HEK293 (cell line): ENCODE measurements at regions not wholly inside any gene's neighbourhood (a gene's known extent, or its start where the extent isn't known, plus 50 kb on each side); places are given as distances from the start of the nearest gene placed in this dataset.
A peak's percentile ranks its signal among the peaks of the same experiment; 100 is the strongest.

ENCODE experiments used
- BCL11A ChIP-seq: fragments of 450-650 bp; formaldehyde crosslinking; IDR thresholded peaks from 2 replicates; pipeline ENCODE4 v1.5.1; 2016; ENCODE audit warnings: low read depth, missing biosample characterization, missing genetic modification characterization
- CTCF ChIP-seq: fragments of 450-650 bp; formaldehyde crosslinking; IDR thresholded peaks from 2 replicates; pipeline ENCODE4 v1.5.1; 2016; ENCODE audit warnings: missing biosample characterization, missing genetic modification characterization
- GLIS1 ChIP-seq: fragments of 450-650 bp; formaldehyde crosslinking; IDR thresholded peaks from 2 replicates; pipeline ENCODE4 v1.5.1; 2016; ENCODE audit warnings: missing biosample characterization, missing genetic modification characterization
- HOXD13 ChIP-seq: sonication (generic); formaldehyde crosslinking; IDR thresholded peaks from 2 replicates; pipeline ENCODE4 v1.8.0; 2022; ENCODE audit warnings: missing genetic modification reagents, borderline replicate concordance
- KLF8 ChIP-seq: fragments of 450-650 bp; formaldehyde crosslinking; IDR thresholded peaks from 2 replicates; pipeline ENCODE4 v1.5.1; 2016; ENCODE audit warnings: missing biosample characterization, missing genetic modification characterization
- SETDB1 ChIP-seq: IDR thresholded peaks from one replicate; pipeline ENCODE4 v1.6.1; 2017; ENCODE audit warnings: mild to moderate bottlenecking, low read length, moderate library complexity, mixed read lengths; ENCODE audit not compliant: insufficient read length
- SP2 ChIP-seq: fragments of 450-650 bp; formaldehyde crosslinking; IDR thresholded peaks from 2 replicates; pipeline ENCODE4 v1.5.1; 2016; ENCODE audit warnings: missing biosample characterization, missing genetic modification characterization
- WT1 ChIP-seq: fragments of 450-650 bp; formaldehyde crosslinking; IDR thresholded peaks from 2 replicates; pipeline ENCODE4 v1.5.1; 2016; ENCODE audit warnings: missing biosample characterization, missing genetic modification characterization
- ZBTB17 ChIP-seq: fragments of 450-650 bp; formaldehyde crosslinking; IDR thresholded peaks from 2 replicates; pipeline ENCODE4 v1.5.1; 2016; ENCODE audit warnings: missing biosample characterization, missing genetic modification characterization
- ZFHX2 ChIP-seq: fragments of 450-650 bp; formaldehyde crosslinking; conservative IDR thresholded peaks from 2 replicates; pipeline ENCODE4 v1.5.1; 2016; ENCODE audit warnings: missing biosample characterization, missing genetic modification characterization
- ZFP37 ChIP-seq: fragments of 450-650 bp; formaldehyde crosslinking; IDR thresholded peaks from 2 replicates; pipeline ENCODE4 v1.5.1; 2016; ENCODE audit warnings: missing biosample characterization, missing genetic modification characterization
- ZNF140 ChIP-seq: fragments of 450-650 bp; formaldehyde crosslinking; IDR thresholded peaks from 2 replicates; pipeline ENCODE4 v1.5.1; 2016; ENCODE audit warnings: missing biosample characterization, missing genetic modification characterization
- ZNF169 ChIP-seq: fragments of 450-650 bp; formaldehyde crosslinking; IDR thresholded peaks from 2 replicates; pipeline ENCODE4 v1.5.1; 2016; ENCODE audit warnings: missing biosample characterization, missing genetic modification characterization
- ZNF24 ChIP-seq: fragments of 450-650 bp; formaldehyde crosslinking; IDR thresholded peaks from 2 replicates; pipeline ENCODE4 v1.5.1; 2016; ENCODE audit warnings: missing biosample characterization, missing genetic modification characterization
- ZNF266 ChIP-seq: fragments of 450-650 bp; formaldehyde crosslinking; IDR thresholded peaks from 2 replicates; pipeline ENCODE4 v1.5.1; 2016; ENCODE audit warnings: missing biosample characterization, missing genetic modification characterization, low read depth
- ZNF324 ChIP-seq: fragments of 450-650 bp; formaldehyde crosslinking; IDR thresholded peaks from 2 replicates; pipeline ENCODE4 v1.5.1; 2016; ENCODE audit warnings: missing biosample characterization, missing genetic modification characterization
- ZNF366 ChIP-seq: fragments of 450-650 bp; formaldehyde crosslinking; conservative IDR thresholded peaks from 2 replicates; pipeline ENCODE4 v1.5.1; 2016; ENCODE audit warnings: missing biosample characterization, missing genetic modification characterization
- ZNF394 ChIP-seq: fragments of 450-650 bp; formaldehyde crosslinking; IDR thresholded peaks from 2 replicates; pipeline ENCODE4 v1.5.1; 2016; ENCODE audit warnings: missing biosample characterization, missing genetic modification characterization, mild to moderate bottlenecking, moderate library complexity, borderline replicate concordance
- ZNF416 ChIP-seq: fragments of 450-650 bp; formaldehyde crosslinking; IDR thresholded peaks from 2 replicates; pipeline ENCODE4 v1.5.1; 2016; ENCODE audit warnings: missing biosample characterization, missing genetic modification characterization
- ZNF433 ChIP-seq: fragments of 450-650 bp; formaldehyde crosslinking; IDR thresholded peaks from 2 replicates; pipeline ENCODE4 v1.5.1; 2016; ENCODE audit warnings: missing biosample characterization, missing genetic modification characterization, low read depth
- ZNF596 ChIP-seq: fragments of 450-650 bp; IDR thresholded peaks from 2 replicates; pipeline ENCODE4 v1.5.0; 2018; ENCODE audit warnings: missing biosample characterization, mild to moderate bottlenecking, missing genetic modification characterization, moderate library complexity
- ZNF654 ChIP-seq: fragments of 450-650 bp; formaldehyde crosslinking; IDR thresholded peaks from 2 replicates; pipeline ENCODE4 v1.5.1; 2016; ENCODE audit warnings: low read depth, missing biosample characterization, missing genetic modification characterization
- ZSCAN30 ChIP-seq: fragments of 450-650 bp; IDR thresholded peaks from 2 replicates; pipeline ENCODE4 v1.5.1; 2018; ENCODE audit warnings: missing biosample characterization, mild to moderate bottlenecking, missing genetic modification characterization, moderate library complexity
- ZSCAN4 ChIP-seq: fragments of 450-650 bp; formaldehyde crosslinking; IDR thresholded peaks from 2 replicates; pipeline ENCODE4 v1.5.1; 2017; ENCODE audit warnings: missing biosample characterization, missing genetic modification characterization
- TF ChIP-seq, protein P1 (sequence below): fragments of 450-650 bp; formaldehyde crosslinking; IDR thresholded peaks from 2 replicates; pipeline ENCODE4 v1.5.1; 2016; ENCODE audit warnings: missing biosample characterization, missing genetic modification characterization
- TF ChIP-seq, protein P2 (sequence below): fragments of 450-650 bp; formaldehyde crosslinking; IDR thresholded peaks from 2 replicates; pipeline ENCODE4 v1.5.1; 2016; ENCODE audit warnings: missing biosample characterization, missing genetic modification characterization
- TF ChIP-seq, protein P3 (sequence below): IDR thresholded peaks from 2 replicates; pipeline ENCODE4 v1.6.1; 2011; ENCODE audit warnings: mild to moderate bottlenecking, low read depth, low read length, borderline replicate concordance
- TF ChIP-seq, protein P4 (sequence below): fragments of 450-650 bp; formaldehyde crosslinking; IDR thresholded peaks from 2 replicates; pipeline ENCODE4 v1.5.1; 2016; ENCODE audit warnings: missing biosample characterization, missing genetic modification characterization

- TF ChIP-seq, protein P1, sequence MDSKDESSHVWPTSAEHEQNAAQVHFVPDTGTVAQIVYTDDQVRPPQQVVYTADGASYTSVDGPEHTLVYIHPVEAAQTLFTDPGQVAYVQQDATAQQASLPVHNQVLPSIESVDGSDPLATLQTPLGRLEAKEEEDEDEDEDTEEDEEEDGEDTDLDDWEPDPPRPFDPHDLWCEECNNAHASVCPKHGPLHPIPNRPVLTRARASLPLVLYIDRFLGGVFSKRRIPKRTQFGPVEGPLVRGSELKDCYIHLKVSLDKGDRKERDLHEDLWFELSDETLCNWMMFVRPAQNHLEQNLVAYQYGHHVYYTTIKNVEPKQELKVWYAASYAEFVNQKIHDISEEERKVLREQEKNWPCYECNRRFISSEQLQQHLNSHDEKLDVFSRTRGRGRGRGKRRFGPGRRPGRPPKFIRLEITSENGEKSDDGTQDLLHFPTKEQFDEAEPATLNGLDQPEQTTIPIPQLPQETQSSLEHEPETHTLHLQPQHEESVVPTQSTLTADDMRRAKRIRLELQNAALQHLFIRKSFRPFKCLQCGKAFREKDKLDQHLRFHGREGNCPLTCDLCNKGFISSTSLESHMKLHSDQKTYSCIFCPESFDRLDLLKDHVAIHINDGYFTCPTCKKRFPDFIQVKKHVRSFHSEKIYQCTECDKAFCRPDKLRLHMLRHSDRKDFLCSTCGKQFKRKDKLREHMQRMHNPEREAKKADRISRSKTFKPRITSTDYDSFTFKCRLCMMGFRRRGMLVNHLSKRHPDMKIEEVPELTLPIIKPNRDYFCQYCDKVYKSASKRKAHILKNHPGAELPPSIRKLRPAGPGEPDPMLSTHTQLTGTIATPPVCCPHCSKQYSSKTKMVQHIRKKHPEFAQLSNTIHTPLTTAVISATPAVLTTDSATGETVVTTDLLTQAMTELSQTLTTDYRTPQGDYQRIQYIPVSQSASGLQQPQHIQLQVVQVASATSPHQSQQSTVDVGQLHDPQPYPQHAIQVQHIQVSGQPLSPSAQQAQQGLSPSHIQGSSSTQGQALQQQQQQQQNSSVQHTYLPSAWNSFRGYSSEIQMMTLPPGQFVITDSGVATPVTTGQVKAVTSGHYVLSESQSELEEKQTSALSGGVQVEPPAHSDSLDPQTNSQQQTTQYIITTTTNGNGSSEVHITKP, result no peak
- TF ChIP-seq ZSCAN4 (tag by site-specific recombination) (0 out of 2 replicates have a peak, but pooled peaks have one; percentile 4), ZNF416 (no peak), CTCF (tag by site-specific recombination) (no peak), ZNF266 (no peak), HOXD13 (CRISPR knock-in tag) (no peak), ZNF24 (0 out of 2 replicates have a peak, but pooled peaks have one; percentile 25), ZNF433 (no peak), ZNF394 (tag by site-specific recombination) (peak; percentile 35; the same call in 1 of the 2 replicates), ZNF596 (tag by site-specific recombination) (no peak), SP2 (no peak), ZNF169 (tag by site-specific recombination) (no peak), ZNF140 (tag by site-specific recombination) (no peak), ZFHX2 (tag by site-specific recombination) (no peak), WT1 (tag by site-specific recombination) (peak; percentile 69), GLIS1 (tag by site-specific recombination) (peak; percentile 21), BCL11A (tag by site-specific recombination) (peak; percentile 66; the same call in 1 of the 2 replicates), KLF8 (tag by site-specific recombination) (0 out of 2 replicates have a peak, but pooled peaks have one; percentile 34), ZSCAN30 (tag by site-specific recombination) (peak; percentile 45; the same call in 1 of the 2 replicates), ZNF366 (peak; percentile 49), ZBTB17 (peak; percentile 32; the same call in 1 of the 2 replicates), ZNF654 (tag by site-specific recombination) (no peak; the same call in 1 of the 2 replicates), SETDB1 (no peak), ZNF324 (tag by site-specific recombination) (no peak), ZFP37 (no peak)
- TF ChIP-seq, protein P2, sequence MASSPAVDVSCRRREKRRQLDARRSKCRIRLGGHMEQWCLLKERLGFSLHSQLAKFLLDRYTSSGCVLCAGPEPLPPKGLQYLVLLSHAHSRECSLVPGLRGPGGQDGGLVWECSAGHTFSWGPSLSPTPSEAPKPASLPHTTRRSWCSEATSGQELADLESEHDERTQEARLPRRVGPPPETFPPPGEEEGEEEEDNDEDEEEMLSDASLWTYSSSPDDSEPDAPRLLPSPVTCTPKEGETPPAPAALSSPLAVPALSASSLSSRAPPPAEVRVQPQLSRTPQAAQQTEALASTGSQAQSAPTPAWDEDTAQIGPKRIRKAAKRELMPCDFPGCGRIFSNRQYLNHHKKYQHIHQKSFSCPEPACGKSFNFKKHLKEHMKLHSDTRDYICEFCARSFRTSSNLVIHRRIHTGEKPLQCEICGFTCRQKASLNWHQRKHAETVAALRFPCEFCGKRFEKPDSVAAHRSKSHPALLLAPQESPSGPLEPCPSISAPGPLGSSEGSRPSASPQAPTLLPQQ, result no peak
- TF ChIP-seq, protein P3, sequence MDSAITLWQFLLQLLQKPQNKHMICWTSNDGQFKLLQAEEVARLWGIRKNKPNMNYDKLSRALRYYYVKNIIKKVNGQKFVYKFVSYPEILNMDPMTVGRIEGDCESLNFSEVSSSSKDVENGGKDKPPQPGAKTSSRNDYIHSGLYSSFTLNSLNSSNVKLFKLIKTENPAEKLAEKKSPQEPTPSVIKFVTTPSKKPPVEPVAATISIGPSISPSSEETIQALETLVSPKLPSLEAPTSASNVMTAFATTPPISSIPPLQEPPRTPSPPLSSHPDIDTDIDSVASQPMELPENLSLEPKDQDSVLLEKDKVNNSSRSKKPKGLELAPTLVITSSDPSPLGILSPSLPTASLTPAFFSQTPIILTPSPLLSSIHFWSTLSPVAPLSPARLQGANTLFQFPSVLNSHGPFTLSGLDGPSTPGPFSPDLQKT, result no peak
- TF ChIP-seq, protein P4, sequence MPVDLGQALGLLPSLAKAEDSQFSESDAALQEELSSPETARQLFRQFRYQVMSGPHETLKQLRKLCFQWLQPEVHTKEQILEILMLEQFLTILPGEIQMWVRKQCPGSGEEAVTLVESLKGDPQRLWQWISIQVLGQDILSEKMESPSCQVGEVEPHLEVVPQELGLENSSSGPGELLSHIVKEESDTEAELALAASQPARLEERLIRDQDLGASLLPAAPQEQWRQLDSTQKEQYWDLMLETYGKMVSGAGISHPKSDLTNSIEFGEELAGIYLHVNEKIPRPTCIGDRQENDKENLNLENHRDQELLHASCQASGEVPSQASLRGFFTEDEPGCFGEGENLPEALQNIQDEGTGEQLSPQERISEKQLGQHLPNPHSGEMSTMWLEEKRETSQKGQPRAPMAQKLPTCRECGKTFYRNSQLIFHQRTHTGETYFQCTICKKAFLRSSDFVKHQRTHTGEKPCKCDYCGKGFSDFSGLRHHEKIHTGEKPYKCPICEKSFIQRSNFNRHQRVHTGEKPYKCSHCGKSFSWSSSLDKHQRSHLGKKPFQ, result peak; percentile 23; the same call in 1 of the 2 replicates
These were observed 53.3 kb upstream of the CDKN3 start (continued) for GRCh38 chr14:54343272-54344121.
